ENCODE measurements at regions not wholly inside any gene's neighbourhood (a gene's known extent, or its start where the extent isn't known, plus 50 kb on each side); places are given as distances from the start of the nearest gene placed in this dataset.

GRCh38 chr5:14937254-14937653 is 65.7 kb upstream of the ANKH start:
- Histone ChIP-seq H3K9me3 (no peaks in the 10 kb centered on the region), H3K36me3 (no peaks in the 10 kb centered on the region), H3K27ac (no peak overlapping the region), H3K4me1 (peaks cover 0 to 10% of the 10 kb centered on the region in 2 donors), H3K27me3 (no peaks in the 10 kb centered on the region), H3K4me3 (no peak overlapping the region)
- TF ChIP-seq CTCF (IDR thresholded peaks at IDR 0.05): no peak
- no peak for DNase-seq
- ATAC-seq: peak; percentile 57
- intact Hi-C loops (cut with DNase I): no loop called here

DNA sequence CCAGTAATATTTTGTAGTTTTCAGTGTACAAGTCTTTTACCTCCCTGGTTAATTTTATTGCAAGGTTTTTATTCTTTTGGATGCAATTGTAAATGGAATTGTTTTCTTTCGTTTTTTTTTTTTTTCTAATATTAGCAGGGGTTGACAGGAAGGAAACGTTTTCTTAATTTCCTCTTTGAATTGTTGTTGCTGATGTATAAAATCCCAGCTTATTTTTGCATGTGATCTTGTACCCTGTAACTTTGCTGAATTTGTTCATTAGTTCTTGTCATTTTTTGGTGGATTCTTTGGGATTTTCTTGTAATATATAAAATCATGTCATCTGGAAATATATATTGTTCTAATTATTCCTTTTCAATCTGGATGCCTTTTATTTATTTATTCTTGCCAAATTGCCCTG is 65.0 kb upstream of the ANKH start:
- DNase-seq (no peak), ATAC-seq (no peak)
- Histone ChIP-seq H3K36me3 (no peaks in the 10 kb centered on the region), H3K27ac (no peak overlapping the region), H3K9me3 (no peaks in the 10 kb centered on the region), H3K4me3 (no peak overlapping the region), H3K27me3 (no peaks in the 10 kb centered on the region), H3K4me1 (peaks cover 0 to 10% of the 10 kb centered on the region in 2 donors)
- TF ChIP-seq CTCF (IDR thresholded peaks at IDR 0.05): no peak
- intact Hi-C loops (cut with DNase I): no loop called here

- Histone ChIP-seq H3K36me3 (no peaks in the 10 kb centered on the region), H3K4me1 (peaks cover 0 to 10% of the 10 kb centered on the region in 2 donors), H3K27me3 (no peaks in the 10 kb centered on the region), H3K27ac (no peak overlapping the region), H3K4me3 (no peak overlapping the region), H3K9me3 (no peaks in the 10 kb centered on the region)
- intact Hi-C loops (cut with DNase I): no loop called here
- DNase-seq (no peak), ATAC-seq (no peak)
- TF ChIP-seq CTCF (IDR thresholded peaks at IDR 0.05): no peak
Measured at GRCh38 chr5:14935341-14935740, 63.8 kb upstream of the ANKH start.

GRCh38 chr5:14932902-14933469 is 61.4 kb upstream of the ANKH start:
- no peak for TF ChIP-seq CTCF (IDR thresholded peaks at IDR 0.05)
- H3K4me1 ChIP-seq: peaks cover 0 to 10% of the 10 kb centered on the region in 2 donors
- DNase-seq (no peak), ATAC-seq (no peak)
- no peaks in the 10 kb centered on the region for H3K9me3 ChIP-seq
- intact Hi-C loops (cut with DNase I): no loop called here
- no peaks in the 10 kb centered on the region for H3K27me3 ChIP-seq
- no peak overlapping the region for H3K4me3 ChIP-seq
- H3K27ac ChIP-seq: no peak overlapping the region
- no peaks in the 10 kb centered on the region for H3K36me3 ChIP-seq

- no peak for DNase-seq
- no peak for TF ChIP-seq CTCF (IDR thresholded peaks at IDR 0.05)
- ATAC-seq: no peak
- Histone ChIP-seq H3K4me1 (peaks cover 0 to 8% of the 10 kb centered on the region in 2 donors), H3K27ac (no peak overlapping the region), H3K27me3 (no peaks in the 10 kb centered on the region), H3K9me3 (no peaks in the 10 kb centered on the region), H3K36me3 (no peaks in the 10 kb centered on the region), H3K4me3 (no peak overlapping the region)
- intact Hi-C loops (cut with DNase I): no loop called here
Measured at GRCh38 chr5:14930486-14930885, 58.9 kb upstream of the ANKH start.

Data from left lung (tissue), 4 donors.